ENCODE measurements at regions not wholly inside any gene's neighbourhood (a gene's known extent, or its start where the extent isn't known, plus 50 kb on each side); places are given as distances from the start of the nearest gene placed in this dataset.

DNA sequence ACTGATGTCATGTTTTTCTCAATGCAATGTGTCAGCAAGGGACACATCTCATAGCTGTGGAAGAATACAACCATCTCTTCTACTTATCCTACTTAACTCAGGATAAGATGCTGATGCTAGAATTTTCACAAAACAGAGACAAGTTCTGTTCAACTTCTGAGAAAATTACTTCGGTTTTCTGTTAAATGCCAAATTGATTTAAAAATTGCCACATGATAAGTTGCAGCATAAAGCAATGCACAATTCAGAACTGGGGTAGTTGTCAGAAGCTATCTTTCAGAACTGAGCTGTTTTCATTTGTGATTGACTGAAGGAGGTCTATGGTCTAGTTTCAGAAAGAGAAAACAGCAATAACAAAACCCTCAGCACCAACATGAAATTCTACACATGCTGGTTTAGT lies 954.8 kb upstream of the C9orf72 start:
- Histone ChIP-seq H3K27me3 (ENCODE audit: control insufficient read depth, insufficient read depth, low read length, poor library complexity, severe bottlenecking) (no peaks in the 10 kb centered on the region), H3K27ac (ENCODE audit: low read depth, low read length) (no peak overlapping the region), H3K9me3 (ENCODE audit: control insufficient read depth, low read length) (no peaks in the 10 kb centered on the region), H3K36me3 (ENCODE audit: control insufficient read depth, insufficient read depth, low read length) (no peaks in the 10 kb centered on the region), H3K9ac (ENCODE audit: extremely low read depth, low read length, poor library complexity, severe bottlenecking) (no peak overlapping the region), H3K4me3 (ENCODE audit: low read length) (no peak overlapping the region), H3K4me1 (ENCODE audit: control insufficient read depth, insufficient read depth, low read length) (no peaks in the 10 kb centered on the region)
- Mint-ChIP-seq H3K4me3 (no peak overlapping the region), H3K4me1 (peaks cover 5% of the 10 kb centered on the region), H3K36me3 (ENCODE audit: low read depth) (no peaks in the 10 kb centered on the region), H3K9me3 (peaks cover 4% of the 10 kb centered on the region), H3K27me3 (ENCODE audit: insufficient read depth) (no peaks in the 10 kb centered on the region), H3K27ac (no peak overlapping the region)
- no peak for TF ChIP-seq CTCF (conservative IDR thresholded peaks at IDR 0.05)
- 95 to 100% methylated on average over 1 of the region's 1 CpG for WGBS, 2 experiments (ENCODE audit: insufficient coverage in 1 of 2, insufficient read length in 1 of 2)
- no peak for DNase-seq

GRCh38 chr9:28538132-28538531 lies 964.9 kb upstream of the C9orf72 start:
- H3K27me3 Mint-ChIP-seq (ENCODE audit: insufficient read depth), result no peaks in the 10 kb centered on the region
- 81% methylated on average over 2 of the region's 3 CpGs; no CpG with 5 or more reads in 1 of the 2 experiments for WGBS, 2 experiments (ENCODE audit: insufficient coverage in 1 of 2, insufficient read length in 1 of 2)
- no peak overlapping the region for H3K4me3 ChIP-seq (ENCODE audit: low read length)
- DNase-seq, result no peak
- no peaks in the 10 kb centered on the region for H3K36me3 Mint-ChIP-seq (ENCODE audit: low read depth)
- H3K9me3 ChIP-seq (ENCODE audit: control insufficient read depth, low read length), result no peaks in the 10 kb centered on the region
- no peak for TF ChIP-seq CTCF (conservative IDR thresholded peaks at IDR 0.05)
- H3K9ac ChIP-seq (ENCODE audit: extremely low read depth, low read length, poor library complexity, severe bottlenecking), result no peak overlapping the region
- no peak overlapping the region for H3K4me3 Mint-ChIP-seq
- H3K27ac Mint-ChIP-seq, result no peak overlapping the region
- no peaks in the 10 kb centered on the region for H3K36me3 ChIP-seq (ENCODE audit: control insufficient read depth, insufficient read depth, low read length)
- H3K27me3 ChIP-seq (ENCODE audit: control insufficient read depth, insufficient read depth, low read length, poor library complexity, severe bottlenecking), result no peaks in the 10 kb centered on the region
- H3K9me3 Mint-ChIP-seq, result no peaks in the 10 kb centered on the region
- H3K27ac ChIP-seq (ENCODE audit: low read depth, low read length), result no peak overlapping the region
- no peaks in the 10 kb centered on the region for H3K4me1 ChIP-seq (ENCODE audit: control insufficient read depth, insufficient read depth, low read length)
- H3K4me1 Mint-ChIP-seq, result no peaks in the 10 kb centered on the region

DNA sequence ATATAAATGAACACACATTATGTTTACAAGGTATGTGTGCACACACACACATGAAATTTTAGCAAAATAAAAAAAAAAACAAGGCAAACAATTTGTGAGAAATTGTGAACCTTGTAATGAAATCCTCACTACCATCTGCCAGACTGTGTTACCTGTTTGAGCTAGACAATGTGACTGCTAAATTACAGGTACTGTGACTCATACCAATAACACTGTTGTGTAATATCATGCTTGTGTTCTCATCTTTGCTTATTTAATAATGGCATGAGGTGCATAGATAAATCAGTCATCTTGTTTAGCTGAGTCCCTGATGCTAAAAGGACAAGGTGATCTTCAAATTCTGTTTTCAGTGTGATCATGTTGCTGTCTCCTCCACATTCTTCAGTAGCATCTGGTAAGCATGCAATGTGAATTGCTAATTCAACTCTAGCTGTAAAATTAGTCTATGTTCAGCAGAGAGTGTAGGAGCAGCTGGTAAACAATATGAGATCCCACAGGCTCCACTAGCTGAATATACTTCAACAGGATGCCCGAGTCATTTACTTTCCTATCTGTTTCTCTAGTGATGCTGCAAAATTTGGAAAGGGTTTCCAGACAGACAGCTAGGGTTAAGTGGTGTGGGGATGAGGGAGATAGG lies 966.3 kb upstream of the C9orf72 start:
- Histone ChIP-seq H3K4me1 (ENCODE audit: control insufficient read depth, insufficient read depth, low read length) (no peaks in the 10 kb centered on the region), H3K27ac (ENCODE audit: low read depth, low read length) (no peak overlapping the region), H3K9ac (ENCODE audit: extremely low read depth, low read length, poor library complexity, severe bottlenecking) (no peak overlapping the region), H3K27me3 (ENCODE audit: control insufficient read depth, insufficient read depth, low read length, poor library complexity, severe bottlenecking) (no peaks in the 10 kb centered on the region), H3K9me3 (ENCODE audit: control insufficient read depth, low read length) (no peaks in the 10 kb centered on the region), H3K4me3 (ENCODE audit: low read length) (no peak overlapping the region), H3K36me3 (ENCODE audit: control insufficient read depth, insufficient read depth, low read length) (no peaks in the 10 kb centered on the region)
- H3K36me3 Mint-ChIP-seq (ENCODE audit: low read depth), result no peaks in the 10 kb centered on the region
- H3K27me3 Mint-ChIP-seq (ENCODE audit: insufficient read depth), result no peaks in the 10 kb centered on the region
- DNase-seq, result no peak
- WGBS, 2 experiments (ENCODE audit: insufficient coverage in 1 of 2, insufficient read length in 1 of 2), result 80% methylated on average over 1 of the region's 1 CpG; no CpG with 5 or more reads in 1 of the 2 experiments
- H3K9me3 Mint-ChIP-seq, result no peaks in the 10 kb centered on the region
- H3K4me1 Mint-ChIP-seq, result no peaks in the 10 kb centered on the region
- TF ChIP-seq CTCF (conservative IDR thresholded peaks at IDR 0.05), result no peak
- no peak overlapping the region for H3K4me3 Mint-ChIP-seq
- H3K27ac Mint-ChIP-seq, result no peak overlapping the region
